Cerebellar cortex (tissue), 1 donor: ENCODE measurements at regions not wholly inside any gene's neighbourhood (a gene's known extent, or its start where the extent isn't known, plus 50 kb on each side); places are given as distances from the start of the nearest gene placed in this dataset.

ENCODE experiments used
- DNase-seq: peaks from one replicate; pipeline ENCODE4 v3.0.0-alpha.2; 2015; ENCODE audit warnings: low spot score

GRCh38 chr15:37576952-37577351 lies 357.5 kb upstream of the TMCO5A start:
- no peak for DNase-seq

- no peak for DNase-seq
These were observed 352.4 kb upstream of the TMCO5A start for GRCh38 chr15:37581866-37582532.

- no peak for DNase-seq
These were observed 351.6 kb upstream of the TMCO5A start for GRCh38 chr15:37582852-37583251.

- DNase-seq: no peak
These were observed 348.3 kb upstream of the TMCO5A start for GRCh38 chr15:37586011-37586583.

GRCh38 chr15:37586976-37587375 lies 347.5 kb upstream of the TMCO5A start:
- DNase-seq: no peak

GRCh38 chr15:37594417-37594816 lies 340.0 kb upstream of the TMCO5A start:
- DNase-seq: no peak

- no peak for DNase-seq
These were observed 338.9 kb upstream of the TMCO5A start for GRCh38 chr15:37595426-37595970.

- DNase-seq: no peak
These were observed 335.3 kb upstream of the TMCO5A start for GRCh38 chr15:37599156-37599555.

- no peak for DNase-seq
These were observed 318.2 kb upstream of the TMCO5A start for GRCh38 chr15:37616215-37616614.

- no peak for DNase-seq
These were observed 316.1 kb upstream of the TMCO5A start for GRCh38 chr15:37618353-37618752.

GRCh38 chr15:37619358-37620042 lies 314.9 kb upstream of the TMCO5A start:
- no peak for DNase-seq

GRCh38 chr15:37625576-37625975 lies 308.9 kb upstream of the TMCO5A start:
- no peak for DNase-seq

GRCh38 chr15:37628507-37628906 lies 305.9 kb upstream of the TMCO5A start:
- no peak for DNase-seq

- DNase-seq: no peak
These were observed 297.7 kb upstream of the TMCO5A start for GRCh38 chr15:37636736-37637135.

GRCh38 chr15:37638116-37638515 lies 296.3 kb upstream of the TMCO5A start:
- DNase-seq: no peak

- DNase-seq: no peak
These were observed 295.7 kb upstream of the TMCO5A start for GRCh38 chr15:37638691-37639090.

- DNase-seq: no peak
These were observed 281.6 kb upstream of the TMCO5A start for GRCh38 chr15:37652646-37653417.

- DNase-seq: no peak
These were observed 256.3 kb upstream of the TMCO5A start for GRCh38 chr15:37678124-37678523.

- DNase-seq: no peak
These were observed 254.8 kb upstream of the TMCO5A start for GRCh38 chr15:37679627-37680026.

- DNase-seq: no peak
These were observed 252.1 kb upstream of the TMCO5A start for GRCh38 chr15:37682304-37682703.

GRCh38 chr15:37691911-37692310 lies 242.5 kb upstream of the TMCO5A start:
- no peak for DNase-seq

- no peak for DNase-seq
These were observed 240.5 kb upstream of the TMCO5A start for GRCh38 chr15:37693926-37694325.
